Astrocyte of the hippocampus (primary cell): ENCODE measurements at regions not wholly inside any gene's neighbourhood (a gene's known extent, or its start where the extent isn't known, plus 50 kb on each side); places are given as distances from the start of the nearest gene placed in this dataset.
"Not testable (repeated sequence)": the region's sequence is repeated elsewhere in the genome, so short reads cannot be mapped to it uniquely, and the experiment has no call there.

Source experiments
- DNase-seq: peaks from one replicate; pipeline ENCODE4 v3.0.0; 2011; ENCODE audit warnings: low read depth, low spot score

GRCh38 chr15:93362203-93362602 lies 273.2 kb upstream of the RGMA start:
- no peak for DNase-seq

- DNase-seq: no peak
Measured at GRCh38 chr15:93361703-93362102, 272.7 kb upstream of the RGMA start.

- DNase-seq: peak; percentile 18
Measured at GRCh38 chr15:93360976-93361375, 272.0 kb upstream of the RGMA start.

- DNase-seq: no peak
Measured at GRCh38 chr15:93360318-93360717, 271.3 kb upstream of the RGMA start.

- DNase-seq: peak; percentile 80
Measured at GRCh38 chr15:93359425-93360131, 270.6 kb upstream of the RGMA start.

- DNase-seq: no peak
Measured at GRCh38 chr15:93359060-93359408, 270.0 kb upstream of the RGMA start.

- DNase-seq: peak; percentile 84
Measured at GRCh38 chr15:93358166-93359059, 269.4 kb upstream of the RGMA start.

GRCh38 chr15:93348711-93349545 lies 259.9 kb upstream of the RGMA start:
- DNase-seq: no peak

GRCh38 chr15:93347986-93348385 lies 259.0 kb upstream of the RGMA start:
- DNase-seq: no peak

GRCh38 chr15:93345981-93346380 lies 257.0 kb upstream of the RGMA start:
- DNase-seq: no peak

- DNase-seq: not testable (repeated sequence)
Measured at GRCh38 chr15:93343402-93343801, 254.4 kb upstream of the RGMA start.

- no peak for DNase-seq
Measured at GRCh38 chr15:93341164-93341563, 252.2 kb upstream of the RGMA start.

GRCh38 chr15:93340406-93340805 lies 251.4 kb upstream of the RGMA start:
- no peak for DNase-seq

- DNase-seq: no peak
Measured at GRCh38 chr15:93333796-93334195, 244.8 kb upstream of the RGMA start.

GRCh38 chr15:93333126-93333525 lies 244.1 kb upstream of the RGMA start:
- DNase-seq: not testable (repeated sequence)

- DNase-seq: no peak
Measured at GRCh38 chr15:93332168-93332553, 243.2 kb upstream of the RGMA start.

- DNase-seq: no peak
Measured at GRCh38 chr15:93331545-93332167, 242.6 kb upstream of the RGMA start.

GRCh38 chr15:93330912-93331544 lies 242.0 kb upstream of the RGMA start:
- DNase-seq: no peak

GRCh38 chr15:93327364-93327763 lies 238.4 kb upstream of the RGMA start:
- no peak for DNase-seq

GRCh38 chr15:93324186-93324975 lies 235.4 kb upstream of the RGMA start:
- peak; percentile 68 for DNase-seq
